ENCODE measurements at regions not wholly inside any gene's neighbourhood (a gene's known extent, or its start where the extent isn't known, plus 50 kb on each side); places are given as distances from the start of the nearest gene placed in this dataset.

DNA sequence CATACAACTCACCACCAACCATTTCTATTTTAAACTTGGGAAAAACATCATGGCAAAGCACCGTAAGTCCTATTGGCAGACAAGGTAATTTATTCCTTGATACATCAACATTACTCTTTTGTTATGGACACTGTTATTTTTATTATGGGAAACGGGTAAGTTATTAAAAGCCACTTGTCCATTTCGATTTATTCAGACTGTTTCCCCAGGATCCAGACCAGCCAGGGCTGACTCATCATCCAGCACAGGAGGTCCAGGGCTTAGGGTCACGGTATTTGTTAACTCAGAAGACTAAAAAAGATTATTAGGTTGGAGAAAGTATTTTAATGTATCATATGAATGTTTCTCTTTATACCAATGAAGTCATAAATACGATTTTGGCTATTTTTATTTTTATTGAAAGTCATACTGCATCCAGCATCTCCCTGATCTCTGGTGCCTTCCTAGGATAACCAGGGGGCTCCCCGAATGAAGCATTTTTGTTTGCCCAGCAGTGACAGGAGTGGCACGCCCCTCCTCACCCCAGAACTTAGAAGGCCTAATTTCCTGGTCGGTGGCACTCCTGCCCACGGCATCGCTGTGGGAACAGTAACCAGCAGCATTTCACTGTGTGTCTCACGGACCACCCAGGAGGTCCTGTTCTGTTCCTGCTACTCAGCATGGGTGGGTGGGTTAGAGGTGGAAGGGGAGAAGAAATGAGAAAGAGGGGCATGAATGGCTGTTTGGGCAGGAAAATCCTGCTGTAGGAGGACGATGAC, 446.1 kb downstream of the EIPR1 start:
- H3K36me3 Mint-ChIP-seq (ENCODE audit: insufficient read depth, unreplicated experiment) = no peaks in the 10 kb centered on the region

DNA sequence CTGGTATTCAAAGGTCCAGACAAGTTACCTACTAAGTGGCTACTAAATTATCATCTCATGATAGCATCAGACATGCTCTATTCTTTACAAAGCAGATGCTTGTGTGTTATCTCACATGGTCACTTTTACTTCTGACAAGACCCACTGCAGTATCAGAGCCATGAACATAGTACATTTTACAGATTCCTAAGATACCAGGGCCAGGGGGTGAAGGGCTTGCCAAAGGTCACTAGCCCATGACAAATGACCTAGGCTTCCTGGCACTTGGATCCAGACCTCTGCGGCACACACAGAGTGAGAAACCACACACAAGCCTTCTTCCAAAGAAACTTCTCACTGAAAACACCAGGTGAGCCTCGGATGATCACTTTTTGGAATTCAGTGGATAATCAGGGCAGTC, 446.8 kb downstream of the EIPR1 start:
- peaks cover 12% of the 10 kb centered on the region for H3K9me3 Mint-ChIP-seq (ENCODE audit: unreplicated experiment)
- H3K27ac Mint-ChIP-seq (ENCODE audit: low read depth, unreplicated experiment) = no peak overlapping the region
- intact Hi-C loops (cut with micrococcal nuclease) = no loop called here
- no TSS peak for BruUV-seq (replicated peaks)
- POLR2A ChIA-PET = no interaction called here
- H3K36me3 Mint-ChIP-seq (ENCODE audit: insufficient read depth, unreplicated experiment) = no peaks in the 10 kb centered on the region
- CTCF ChIA-PET = interaction anchor here (0.5 kb wide), 1 partner anchor 942 kb away, joined by 3 read pairs; no protein-coding TSS in a partner anchor
- no peak for DNase-seq (ENCODE audit: unreplicated experiment)
- H3K4me3 Mint-ChIP-seq (ENCODE audit: unreplicated experiment) = no peak overlapping the region
- peaks cover 18% of the 10 kb centered on the region for H3K27me3 Mint-ChIP-seq (ENCODE audit: insufficient read depth, unreplicated experiment)
- TF ChIP-seq, protein P1, sequence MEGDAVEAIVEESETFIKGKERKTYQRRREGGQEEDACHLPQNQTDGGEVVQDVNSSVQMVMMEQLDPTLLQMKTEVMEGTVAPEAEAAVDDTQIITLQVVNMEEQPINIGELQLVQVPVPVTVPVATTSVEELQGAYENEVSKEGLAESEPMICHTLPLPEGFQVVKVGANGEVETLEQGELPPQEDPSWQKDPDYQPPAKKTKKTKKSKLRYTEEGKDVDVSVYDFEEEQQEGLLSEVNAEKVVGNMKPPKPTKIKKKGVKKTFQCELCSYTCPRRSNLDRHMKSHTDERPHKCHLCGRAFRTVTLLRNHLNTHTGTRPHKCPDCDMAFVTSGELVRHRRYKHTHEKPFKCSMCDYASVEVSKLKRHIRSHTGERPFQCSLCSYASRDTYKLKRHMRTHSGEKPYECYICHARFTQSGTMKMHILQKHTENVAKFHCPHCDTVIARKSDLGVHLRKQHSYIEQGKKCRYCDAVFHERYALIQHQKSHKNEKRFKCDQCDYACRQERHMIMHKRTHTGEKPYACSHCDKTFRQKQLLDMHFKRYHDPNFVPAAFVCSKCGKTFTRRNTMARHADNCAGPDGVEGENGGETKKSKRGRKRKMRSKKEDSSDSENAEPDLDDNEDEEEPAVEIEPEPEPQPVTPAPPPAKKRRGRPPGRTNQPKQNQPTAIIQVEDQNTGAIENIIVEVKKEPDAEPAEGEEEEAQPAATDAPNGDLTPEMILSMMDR (IDR thresholded peaks at IDR 0.05; ENCODE audit: unreplicated experiment) = no peak
- no peaks in the 10 kb centered on the region for H3K4me1 Mint-ChIP-seq (ENCODE audit: insufficient read depth, unreplicated experiment)

More for the DNA sequence above, 446.1 kb downstream of the EIPR1 start:
- no TSS peak for BruUV-seq (replicated peaks)
- CTCF ChIA-PET = no interaction called here
- no peak for DNase-seq (ENCODE audit: unreplicated experiment)
- H3K4me3 Mint-ChIP-seq (ENCODE audit: unreplicated experiment) = no peak overlapping the region
- POLR2A ChIA-PET = no interaction called here
- no peak overlapping the region for H3K27ac Mint-ChIP-seq (ENCODE audit: low read depth, unreplicated experiment)
- peaks cover 12% of the 10 kb centered on the region for H3K9me3 Mint-ChIP-seq (ENCODE audit: unreplicated experiment)
- no peaks in the 10 kb centered on the region for H3K4me1 Mint-ChIP-seq (ENCODE audit: insufficient read depth, unreplicated experiment)
- TF ChIP-seq, protein P1 (IDR thresholded peaks at IDR 0.05; ENCODE audit: unreplicated experiment) = no peak
- H3K27me3 Mint-ChIP-seq (ENCODE audit: insufficient read depth, unreplicated experiment) = peaks cover 18% of the 10 kb centered on the region
- intact Hi-C loops (cut with micrococcal nuclease) = no loop called here

DNA sequence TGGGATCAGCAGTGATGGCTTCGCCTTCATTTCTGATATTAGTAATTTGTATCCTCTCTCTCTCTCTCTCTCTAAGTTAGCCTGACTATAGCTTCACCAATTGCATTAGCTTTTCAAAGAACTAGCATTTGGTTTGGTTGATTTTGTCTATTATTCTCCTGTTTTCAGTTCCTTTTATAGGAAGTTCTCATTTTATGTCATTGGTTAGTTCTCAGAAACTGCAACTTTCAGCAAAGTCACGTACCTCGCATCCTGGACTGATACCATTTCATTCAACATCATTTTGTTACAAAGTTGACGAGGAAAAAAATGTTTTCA, 450.8 kb downstream of the EIPR1 start:
- POLR2A ChIA-PET = interaction anchor here (0.8 kb wide), 1 partner anchor 132 kb away, joined by 3 read pairs; no protein-coding TSS in a partner anchor
- Mint-ChIP-seq H3K9me3 (ENCODE audit: unreplicated experiment) (peaks cover 12% of the 10 kb centered on the region), H3K36me3 (ENCODE audit: insufficient read depth, unreplicated experiment) (no peaks in the 10 kb centered on the region), H3K4me3 (ENCODE audit: unreplicated experiment) (no peak overlapping the region), H3K27me3 (ENCODE audit: insufficient read depth, unreplicated experiment) (peaks cover 18% of the 10 kb centered on the region), H3K27ac (ENCODE audit: low read depth, unreplicated experiment) (no peak overlapping the region), H3K4me1 (ENCODE audit: insufficient read depth, unreplicated experiment) (no peaks in the 10 kb centered on the region)
- CTCF ChIA-PET = no interaction called here
- intact Hi-C loops (cut with micrococcal nuclease) = no loop called here
- no peak for DNase-seq (ENCODE audit: unreplicated experiment)
- no TSS peak for BruUV-seq (replicated peaks)
- TF ChIP-seq, protein P1 (IDR thresholded peaks at IDR 0.05; ENCODE audit: unreplicated experiment) = no peak

DNA sequence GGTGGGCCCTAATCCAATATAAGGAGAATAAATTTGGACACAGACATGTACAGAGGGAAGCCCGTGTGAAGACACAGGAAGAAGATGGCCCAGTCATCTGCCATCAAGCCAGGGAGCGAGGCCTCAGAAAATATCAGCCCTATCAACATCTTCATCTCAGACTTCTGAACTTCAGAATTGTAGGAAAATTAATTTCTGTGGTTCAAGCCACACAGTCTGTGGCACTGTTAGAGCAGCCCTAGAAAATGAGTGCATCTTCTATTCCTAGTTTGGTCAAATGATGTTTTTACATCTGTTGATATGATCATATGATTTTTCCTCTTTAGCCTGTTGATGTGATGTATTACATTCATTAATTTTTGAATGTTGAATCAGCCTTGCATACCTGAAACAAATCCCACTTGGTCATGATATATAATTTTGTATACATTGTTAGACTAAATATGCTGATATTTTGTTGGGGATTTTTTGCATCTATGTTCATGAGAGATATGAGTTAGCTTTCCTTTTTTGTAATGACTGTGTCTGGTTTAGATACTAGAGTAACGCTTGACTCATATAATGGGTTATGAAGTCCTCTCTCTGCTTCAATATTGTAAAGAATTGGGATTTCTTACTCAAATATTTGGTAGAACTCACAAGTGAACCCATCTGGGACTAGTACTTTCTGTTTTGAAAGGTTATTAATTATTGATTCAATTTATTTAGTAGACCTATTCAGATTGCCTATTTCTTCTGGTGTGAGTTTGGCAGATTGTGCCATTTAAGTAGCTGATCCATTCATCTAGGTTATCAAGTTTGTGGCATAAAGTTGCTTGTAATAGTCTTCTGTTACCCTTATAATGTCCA, 451.4 kb downstream of the EIPR1 start:
- no peak for DNase-seq (ENCODE audit: unreplicated experiment)
- Mint-ChIP-seq H3K4me3 (ENCODE audit: unreplicated experiment) (no peak overlapping the region), H3K4me1 (ENCODE audit: insufficient read depth, unreplicated experiment) (no peaks in the 10 kb centered on the region), H3K9me3 (ENCODE audit: unreplicated experiment) (peaks cover 12% of the 10 kb centered on the region), H3K27ac (ENCODE audit: low read depth, unreplicated experiment) (no peak overlapping the region), H3K36me3 (ENCODE audit: insufficient read depth, unreplicated experiment) (no peaks in the 10 kb centered on the region), H3K27me3 (ENCODE audit: insufficient read depth, unreplicated experiment) (peaks cover 18% of the 10 kb centered on the region)
- no TSS peak for BruUV-seq (replicated peaks)
- intact Hi-C loops (cut with micrococcal nuclease) = no loop called here
- TF ChIP-seq, protein P1 (IDR thresholded peaks at IDR 0.05; ENCODE audit: unreplicated experiment) = no peak
- POLR2A ChIA-PET = interaction anchor here (0.8 kb wide), 1 partner anchor 132 kb away, joined by 3 read pairs; no protein-coding TSS in a partner anchor
- CTCF ChIA-PET = interaction anchor here (0.5 kb wide), 1 partner anchor 51 kb away, joined by 3 read pairs; no protein-coding TSS in a partner anchor

Data from MCF 10A (cell line).